Limb (tissue), 2 donors: ENCODE measurements at regions not wholly inside any gene's neighbourhood (a gene's known extent, or its start where the extent isn't known, plus 50 kb on each side); places are given as distances from the start of the nearest gene placed in this dataset.
"Not testable (repeated sequence)": the region's sequence is repeated elsewhere in the genome, so short reads cannot be mapped to it uniquely, and the experiment has no call there.

Experiments used
- DNase-seq, 2 donors: peaks; one replicate each; pipeline ENCODE4 v3.0.0-alpha.2; 2016; ENCODE audit errors: extremely low spot score in 2 of 2

DNA sequence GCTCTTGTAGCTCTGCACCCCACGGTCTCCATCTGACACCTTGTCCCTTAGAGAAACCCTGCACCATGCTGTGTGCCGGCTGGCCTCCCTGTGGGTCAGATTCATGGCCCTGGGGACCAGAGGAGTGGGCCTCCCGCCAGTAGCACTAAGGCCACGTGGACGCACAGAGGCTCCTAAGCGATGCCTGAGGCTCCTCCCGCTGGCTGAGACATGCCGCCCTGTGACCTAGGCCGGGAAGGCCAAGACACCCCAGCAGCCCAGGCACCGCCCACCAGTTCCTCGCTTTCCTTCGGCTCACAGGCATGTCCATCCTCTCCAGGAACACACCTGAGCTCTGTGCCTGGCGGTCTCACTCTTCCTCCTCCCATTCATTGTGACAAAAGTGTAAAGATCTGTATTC, 311.0 kb downstream of the THBS2 start:
- no peak for DNase-seq

DNA sequence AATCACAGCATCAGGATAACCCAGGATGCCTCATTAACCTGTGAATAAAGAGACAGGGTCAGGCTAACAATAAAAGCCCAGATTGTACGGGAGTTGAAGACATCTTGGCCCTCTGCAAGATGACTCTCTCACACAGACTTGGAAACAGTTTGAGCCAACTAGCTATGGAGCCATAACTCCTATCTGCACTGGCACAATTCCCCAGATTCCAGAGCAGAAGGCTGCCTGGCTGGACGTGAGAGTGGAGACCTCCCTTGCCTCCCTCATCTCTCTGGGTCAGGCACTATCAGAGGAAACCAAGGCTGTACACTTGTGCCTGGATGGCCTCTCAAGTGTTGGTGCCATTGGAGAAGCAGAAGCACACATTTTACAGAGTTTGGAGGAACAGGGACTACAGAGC, 312.6 kb downstream of the THBS2 start:
- no peak for DNase-seq

DNA sequence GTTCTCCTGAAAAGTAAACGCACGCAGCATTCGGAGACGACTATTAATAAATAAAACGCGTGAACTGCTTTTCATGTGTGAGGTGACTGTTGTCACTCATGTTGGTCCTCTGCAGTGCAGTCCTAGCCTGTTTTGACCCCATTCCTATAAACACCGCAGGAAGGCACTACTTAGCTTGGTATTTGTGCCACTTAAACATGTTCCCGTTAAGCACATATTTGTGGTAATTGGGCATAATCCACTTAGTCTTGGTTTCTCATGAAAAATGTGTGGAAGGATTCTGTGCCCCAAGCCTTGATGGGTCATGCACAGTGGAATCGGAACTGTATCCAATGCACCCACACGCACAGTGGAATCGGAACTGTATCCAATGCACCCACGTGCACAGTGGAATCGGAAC, 313.9 kb downstream of the THBS2 start:
- DNase-seq, result no peak

DNA sequence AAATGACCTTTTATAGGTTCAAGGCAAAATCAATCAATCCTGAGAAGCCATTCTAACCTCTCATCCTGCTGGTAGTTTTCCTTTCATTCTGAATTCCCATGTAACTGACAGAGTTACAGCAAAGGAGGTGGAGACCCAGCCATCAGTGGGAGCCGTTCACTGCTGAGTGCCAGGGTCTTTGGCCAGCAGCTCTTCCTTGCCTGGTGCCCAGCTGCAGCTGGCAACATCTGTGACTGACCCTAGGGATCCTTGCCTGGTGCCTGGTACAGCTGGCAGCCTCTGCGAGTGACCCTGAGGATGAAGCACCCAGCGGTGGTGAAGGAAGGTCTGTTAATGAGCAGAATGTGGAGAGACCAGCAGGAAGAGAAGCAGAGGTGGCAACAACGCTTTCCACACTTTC, 314.6 kb downstream of the THBS2 start:
- no peak for DNase-seq

DNA sequence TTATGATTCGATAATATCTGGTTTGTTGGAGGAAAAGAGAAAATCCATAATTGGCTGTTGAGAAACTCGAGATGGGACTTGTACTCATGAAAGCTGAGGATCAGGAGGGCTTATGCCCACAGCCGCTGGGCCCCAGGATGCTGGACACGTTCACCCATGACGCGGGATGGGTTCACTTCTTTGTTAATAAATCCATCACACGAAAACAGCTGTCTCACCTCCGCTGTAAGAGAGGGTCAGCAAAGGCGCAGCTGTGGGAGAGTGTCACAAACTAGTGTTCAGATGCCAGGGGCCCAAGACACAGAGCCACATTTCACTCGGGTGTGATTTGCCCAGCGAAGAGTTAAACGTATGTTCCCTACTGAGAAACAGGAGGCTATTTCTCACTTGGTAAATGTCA, 315.1 kb downstream of the THBS2 start:
- DNase-seq, result no peak

DNA sequence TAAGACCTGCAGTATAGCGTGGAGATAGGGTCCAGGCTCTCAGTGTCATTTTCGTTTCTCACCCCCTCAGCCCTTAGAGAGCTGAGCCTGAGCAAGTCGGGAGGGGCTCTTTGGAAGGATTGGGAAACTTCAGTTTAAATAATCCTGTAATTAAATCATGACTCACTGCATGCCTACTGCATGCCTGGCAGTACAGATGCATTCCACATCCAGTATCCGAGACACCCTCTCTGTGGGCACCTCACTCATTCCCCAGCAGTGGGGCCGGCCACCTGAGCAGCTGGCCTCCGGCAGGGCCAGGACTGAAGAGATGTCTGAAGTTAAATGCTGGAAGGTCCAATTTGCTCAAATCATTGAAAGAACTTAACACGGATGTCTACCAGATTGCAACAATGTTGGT, 316.6 kb downstream of the THBS2 start:
- DNase-seq, result no peak

DNA sequence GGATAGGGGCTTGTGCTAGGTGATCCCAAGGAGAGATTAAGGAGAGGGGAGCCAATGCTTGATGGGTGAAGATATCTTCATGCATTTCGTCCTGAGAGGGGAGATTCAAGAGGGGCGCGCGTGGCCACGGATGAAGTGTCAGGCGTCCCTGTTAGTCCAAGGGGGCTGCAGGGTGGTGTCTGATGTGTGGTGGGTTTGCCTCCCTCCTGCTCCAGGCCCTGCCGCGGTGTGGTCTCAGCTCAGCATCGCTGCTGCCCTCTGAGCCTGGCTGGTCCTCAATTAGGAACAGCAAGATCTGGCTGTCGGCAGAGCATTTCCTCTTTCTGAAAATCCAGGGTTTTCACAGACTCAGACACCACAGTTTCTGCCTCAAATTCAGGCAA, 318.0 kb downstream of the THBS2 start:
- DNase-seq, result no peak

DNA sequence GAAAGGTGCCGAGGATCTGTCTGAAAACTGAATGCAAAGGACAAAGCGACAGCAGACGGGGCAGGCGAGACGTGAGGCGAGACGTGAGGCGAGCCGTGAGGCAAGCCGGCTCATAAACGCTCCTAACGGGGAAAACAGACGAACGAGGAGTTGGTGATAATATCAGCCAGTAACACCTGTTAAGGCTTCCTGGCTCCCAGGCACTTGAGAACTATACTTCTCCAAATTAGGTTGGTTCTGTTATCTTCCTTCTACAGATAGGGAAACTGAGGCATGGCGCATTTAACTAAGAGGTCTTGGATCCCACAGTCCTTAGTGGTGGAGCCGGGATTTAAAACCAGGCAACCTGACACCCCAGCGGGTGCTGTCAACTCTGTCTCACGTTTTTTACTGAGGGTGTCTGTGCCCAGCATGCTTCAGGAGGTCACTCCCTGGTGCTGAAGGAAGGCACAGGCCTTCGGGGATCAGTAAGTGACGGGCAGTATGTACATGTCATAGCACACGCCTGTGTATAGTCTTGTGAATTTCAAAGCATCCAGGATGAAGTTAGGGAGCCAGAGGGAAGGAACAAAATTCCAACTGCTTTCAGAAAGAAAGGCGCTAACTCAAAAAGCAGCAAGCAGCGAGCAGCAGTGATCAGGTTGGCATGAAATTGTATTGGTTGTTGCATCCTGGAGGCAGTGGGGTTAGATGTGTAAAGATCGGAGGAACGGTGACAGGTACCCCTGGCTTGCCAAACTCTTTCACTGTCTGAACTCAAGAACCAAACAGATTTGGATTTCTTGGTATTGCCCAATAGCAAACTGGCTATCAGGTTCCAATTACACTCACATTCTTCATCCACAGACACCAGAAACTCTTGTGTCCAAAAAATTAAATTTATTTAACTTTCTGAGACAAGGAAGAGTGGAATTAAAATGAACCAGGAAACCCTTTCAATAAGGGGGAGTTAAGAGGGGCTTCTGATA, 318.7 kb downstream of the THBS2 start:
- DNase-seq, result no peak

DNA sequence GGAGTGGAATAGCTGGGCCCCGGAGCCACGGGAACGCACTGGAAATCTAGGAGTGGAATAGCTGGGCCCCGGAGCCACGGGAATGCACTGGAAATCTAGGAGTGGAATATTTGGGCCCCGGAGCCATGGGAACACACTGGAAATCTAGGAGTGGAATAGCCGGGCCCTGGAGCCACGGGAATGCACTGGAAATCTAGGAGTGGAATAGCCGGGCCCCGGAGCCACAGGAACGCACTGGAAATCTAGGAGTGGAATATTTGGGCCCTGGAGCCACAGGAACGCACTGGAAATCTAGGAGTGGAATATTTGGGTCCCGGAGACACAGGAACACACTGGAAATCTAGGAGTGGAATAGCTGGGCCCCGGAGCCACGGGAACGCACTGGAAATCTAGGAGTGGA, 321.5 kb downstream of the THBS2 start:
- DNase-seq, result not testable (repeated sequence)

DNA sequence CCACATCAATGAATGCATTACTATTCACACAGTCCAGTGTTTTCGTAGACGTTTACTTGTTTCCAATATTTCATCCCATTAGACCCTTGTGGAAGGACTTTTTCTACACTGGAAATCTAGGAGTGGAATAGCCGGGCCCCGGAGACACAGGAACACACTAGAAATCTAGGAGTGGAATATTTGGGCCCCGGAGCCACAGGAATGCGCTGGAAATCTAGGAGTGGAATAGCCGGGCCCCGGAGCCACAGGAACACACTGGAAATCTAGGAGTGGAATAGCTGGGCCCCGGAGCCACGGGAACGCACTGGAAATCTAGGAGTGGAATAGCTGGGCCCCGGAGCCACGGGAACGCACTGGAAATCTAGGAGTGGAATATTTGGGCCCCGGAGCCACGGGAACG, 322.6 kb downstream of the THBS2 start:
- DNase-seq, result not testable (repeated sequence)

DNA sequence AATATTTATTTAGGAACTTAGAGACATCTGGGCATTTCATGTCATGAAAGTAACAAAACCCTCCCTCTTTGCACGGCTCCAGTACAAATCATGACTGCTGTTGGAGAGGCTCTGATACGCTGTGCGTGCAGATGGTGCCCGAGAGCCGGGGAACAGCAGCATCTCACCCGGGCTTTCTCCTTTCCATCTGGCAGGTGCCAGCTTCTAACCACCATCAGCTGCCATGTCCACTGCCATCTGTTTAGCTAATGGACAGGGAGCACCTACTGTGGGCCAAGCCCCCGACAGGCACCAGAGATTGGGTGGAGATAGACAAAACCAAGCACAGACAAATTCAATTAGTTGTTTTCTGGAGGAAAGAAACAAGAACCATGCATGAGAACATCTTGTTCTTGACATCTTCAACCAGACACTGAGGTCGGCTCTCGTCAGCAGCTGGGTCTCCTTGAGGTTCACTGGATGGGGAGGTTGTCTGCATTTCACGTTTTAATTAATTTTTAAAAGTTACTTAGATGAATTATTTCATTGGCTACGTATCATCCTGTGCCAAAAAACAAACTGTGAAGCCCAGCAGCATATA, 323.7 kb downstream of the THBS2 start:
- DNase-seq, result no peak

DNA sequence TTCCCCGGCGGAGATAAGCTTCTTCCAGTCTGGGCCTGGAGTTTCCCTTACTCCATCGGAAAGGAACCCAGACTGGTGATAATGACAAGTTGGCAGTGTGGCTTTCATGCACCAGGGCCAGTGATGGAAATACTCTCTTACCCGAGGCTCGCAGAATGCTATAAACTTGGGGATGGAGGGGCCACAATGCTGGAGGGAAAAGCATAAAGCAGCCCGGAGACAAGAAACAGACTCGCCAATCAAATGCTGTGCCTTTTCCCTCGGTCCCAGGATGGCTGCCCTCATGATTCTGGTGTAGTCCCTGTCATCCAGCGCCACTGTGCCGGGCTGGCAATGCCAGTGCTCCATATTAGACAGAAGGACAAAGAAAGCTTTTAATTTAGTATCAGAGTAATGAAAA, 325.6 kb downstream of the THBS2 start:
- DNase-seq, result no peak

DNA sequence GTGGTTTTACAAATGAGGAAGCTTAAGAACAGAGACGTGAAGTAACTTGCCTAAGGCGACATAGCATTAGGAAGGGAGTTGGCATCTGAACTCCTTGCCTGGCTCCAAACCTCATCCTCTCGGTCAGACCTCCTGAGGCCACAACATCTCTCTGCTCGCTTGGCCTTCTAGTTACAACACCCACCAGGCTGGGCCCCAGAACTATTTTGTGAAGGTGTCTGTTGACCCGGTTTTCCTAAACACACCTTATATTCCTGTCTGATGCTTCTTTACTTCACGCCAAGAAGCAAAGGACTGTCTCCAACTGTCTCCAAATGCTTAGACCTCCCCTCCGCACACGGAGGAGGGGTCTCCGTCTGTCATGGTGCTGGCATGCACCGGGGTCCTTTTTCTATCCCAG, 326.6 kb downstream of the THBS2 start:
- no peak for DNase-seq

DNA sequence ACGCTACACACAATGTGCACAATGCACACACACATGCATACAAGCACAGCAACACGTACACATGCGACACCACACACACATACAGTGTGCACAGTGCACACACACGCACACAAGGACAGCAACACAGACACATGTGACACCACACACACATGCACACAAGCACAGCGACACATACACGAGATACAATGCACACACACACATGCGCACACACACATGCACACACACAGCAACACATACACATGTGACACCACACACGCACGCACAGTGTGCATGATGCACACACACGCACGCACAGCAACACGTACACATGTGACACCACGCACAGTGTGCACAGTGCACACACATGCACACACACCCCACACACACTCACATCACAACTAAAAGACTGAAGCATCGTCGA, 327.3 kb downstream of the THBS2 start:
- no peak for DNase-seq

DNA sequence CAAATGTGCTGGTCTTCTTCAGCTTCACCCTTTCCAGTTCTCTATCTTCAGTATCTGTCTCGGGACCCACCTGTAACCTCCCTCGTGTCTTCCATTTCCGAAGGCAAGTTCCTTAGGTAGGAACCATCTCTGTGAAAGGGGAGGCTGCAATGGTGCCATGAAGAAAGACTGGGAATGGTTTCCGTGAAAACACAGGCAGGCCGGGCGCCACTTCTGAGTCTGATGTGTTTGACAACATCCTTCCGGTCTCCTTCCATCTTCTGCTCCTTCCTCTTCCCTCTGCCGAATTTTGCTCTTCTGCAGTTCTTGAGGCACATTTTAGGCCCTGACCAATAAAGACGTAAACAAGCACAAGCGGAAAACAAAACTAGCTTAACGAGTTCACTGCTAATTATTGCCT, 328.0 kb downstream of the THBS2 start:
- DNase-seq, result no peak

DNA sequence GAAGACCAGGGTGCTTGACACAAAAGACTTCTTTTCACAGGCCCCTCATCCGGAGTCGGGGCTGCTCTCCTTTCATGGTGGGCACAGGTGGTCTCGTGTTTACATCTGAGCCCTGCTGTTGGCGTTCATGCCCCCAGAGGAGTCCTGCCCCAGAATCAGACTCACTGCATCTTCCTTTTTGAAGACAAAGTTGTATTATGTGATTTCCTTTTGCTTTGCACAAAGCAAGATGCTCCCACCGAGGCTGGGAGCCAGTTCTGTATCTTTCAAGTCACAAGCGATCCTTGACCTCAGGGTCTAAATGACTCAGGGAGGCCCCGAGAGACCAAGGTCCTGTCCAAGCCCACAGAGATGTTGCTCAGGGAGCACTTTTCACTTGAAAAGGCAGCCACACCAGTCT, 330.5 kb downstream of the THBS2 start:
- DNase-seq, result no peak

DNA sequence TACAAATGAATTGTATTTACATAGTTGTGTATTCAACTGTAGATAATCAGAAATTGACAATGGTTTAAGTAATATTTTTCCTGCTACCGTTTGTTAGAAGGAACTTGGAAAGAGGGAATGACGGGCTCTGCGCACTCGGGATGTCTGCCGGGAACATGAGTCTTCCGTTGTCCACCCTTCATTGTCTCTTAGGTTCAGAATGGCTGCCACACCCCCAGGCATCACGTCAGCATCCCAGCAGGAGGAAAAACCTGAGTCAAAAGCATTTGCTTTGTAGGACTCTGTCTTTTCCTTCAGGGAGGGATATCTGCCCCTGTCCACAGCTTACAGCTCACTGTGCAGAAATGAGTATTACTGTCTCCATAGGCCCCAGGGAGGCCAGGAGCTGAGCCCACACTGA, 331.2 kb downstream of the THBS2 start:
- no peak for DNase-seq

DNA sequence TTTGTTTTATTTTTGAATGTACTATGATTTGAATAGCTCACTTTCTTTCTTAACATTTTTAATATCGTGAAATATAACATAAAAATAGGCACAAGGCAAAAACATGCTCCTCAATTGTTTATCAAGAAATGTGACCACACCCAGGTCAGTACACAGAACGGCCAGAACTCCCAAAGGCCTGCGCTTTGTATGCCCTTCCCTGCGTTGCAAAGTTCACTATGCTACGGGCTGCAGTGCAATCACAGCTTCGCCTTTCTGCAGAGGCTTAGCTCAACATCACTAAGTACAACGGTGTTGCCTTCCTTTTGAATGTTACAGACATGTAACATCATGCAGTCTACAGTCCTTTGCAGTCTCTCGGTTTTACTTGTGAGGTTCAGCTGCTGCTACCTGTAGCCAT, 333.4 kb downstream of the THBS2 start:
- no peak for DNase-seq

DNA sequence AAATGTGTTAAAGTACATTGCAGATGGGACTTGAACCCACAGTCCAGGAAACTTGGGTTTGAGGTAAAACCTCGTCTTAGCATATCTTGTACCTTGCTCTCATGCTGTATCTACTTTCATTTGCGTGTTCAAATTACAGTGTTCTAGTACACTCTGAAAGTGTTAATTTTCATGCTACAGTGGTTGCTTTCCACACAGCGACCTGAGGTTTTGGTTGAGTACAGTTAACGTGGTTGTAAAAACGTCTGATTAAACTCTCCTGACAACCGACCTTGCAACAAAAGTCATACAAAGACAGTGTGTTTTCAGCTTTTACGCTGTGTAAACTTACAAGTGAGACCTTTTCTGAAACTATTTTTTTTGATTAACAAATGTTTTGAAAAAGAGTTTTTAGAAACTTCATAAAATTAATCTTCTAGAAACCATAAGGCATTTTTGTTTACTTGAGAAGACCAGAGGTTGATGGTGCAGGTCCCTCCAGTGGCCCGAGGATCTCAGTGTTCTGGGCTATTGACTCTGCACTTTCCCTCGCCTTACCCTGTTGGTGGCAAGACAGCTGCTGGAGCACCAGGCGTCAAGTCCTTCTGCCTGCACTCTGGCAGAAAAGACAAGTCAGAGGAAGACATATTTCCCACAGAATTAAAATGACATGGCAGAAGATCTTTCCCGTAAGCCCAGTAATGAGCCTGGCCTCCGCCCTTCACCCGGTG, 334.0 kb downstream of the THBS2 start:
- DNase-seq, result no peak

DNA sequence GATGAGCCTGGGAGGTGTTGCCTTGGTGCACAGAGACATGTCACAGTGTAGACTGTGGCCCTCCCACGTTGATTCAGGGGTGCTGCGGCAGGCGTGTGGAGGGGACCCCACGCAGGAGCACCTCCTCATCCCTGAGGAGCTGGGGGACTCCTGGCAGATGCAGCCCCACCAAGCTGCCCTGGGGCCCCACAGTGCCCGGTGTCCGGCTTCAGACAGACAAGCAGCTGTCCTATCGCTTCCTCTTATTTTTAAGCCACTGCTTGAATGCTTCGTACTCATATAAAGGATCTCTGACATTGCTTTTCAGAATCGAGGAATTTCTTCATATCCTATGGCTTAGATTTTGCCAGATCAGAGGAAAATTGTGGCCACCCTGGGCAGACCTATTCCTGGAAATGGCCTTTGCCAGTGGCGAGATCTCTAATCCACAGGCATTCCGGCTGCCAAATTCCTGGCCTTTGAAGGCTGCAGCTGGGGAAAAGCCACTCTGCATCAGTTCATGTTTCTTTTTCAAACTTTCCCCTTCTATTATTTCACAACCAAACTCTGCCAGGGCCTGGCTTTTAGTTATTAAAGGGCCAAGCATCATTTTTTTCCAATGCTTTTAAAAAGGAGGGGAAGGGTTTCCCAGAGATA, 337.0 kb downstream of the THBS2 start:
- DNase-seq, result peak; percentile 44 to 63

DNA sequence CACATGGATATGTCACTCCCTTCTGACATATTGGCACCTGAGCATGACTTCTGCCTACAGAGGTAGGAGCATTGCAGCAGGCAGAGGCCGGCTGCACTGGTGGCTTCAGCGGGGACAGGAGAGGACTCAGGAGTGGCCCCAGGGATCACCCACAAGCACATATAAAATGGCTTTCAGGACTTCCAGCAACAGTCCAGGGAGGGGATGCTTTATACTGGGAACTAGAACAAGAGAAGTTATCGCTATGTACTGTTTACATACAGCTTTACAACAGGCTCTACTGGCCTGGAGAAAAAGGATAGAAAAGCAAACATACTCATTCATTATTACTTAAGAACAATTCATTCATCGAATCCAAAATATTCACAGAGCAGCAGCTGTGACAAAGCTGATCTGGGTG, 337.8 kb downstream of the THBS2 start:
- DNase-seq, result no peak

DNA sequence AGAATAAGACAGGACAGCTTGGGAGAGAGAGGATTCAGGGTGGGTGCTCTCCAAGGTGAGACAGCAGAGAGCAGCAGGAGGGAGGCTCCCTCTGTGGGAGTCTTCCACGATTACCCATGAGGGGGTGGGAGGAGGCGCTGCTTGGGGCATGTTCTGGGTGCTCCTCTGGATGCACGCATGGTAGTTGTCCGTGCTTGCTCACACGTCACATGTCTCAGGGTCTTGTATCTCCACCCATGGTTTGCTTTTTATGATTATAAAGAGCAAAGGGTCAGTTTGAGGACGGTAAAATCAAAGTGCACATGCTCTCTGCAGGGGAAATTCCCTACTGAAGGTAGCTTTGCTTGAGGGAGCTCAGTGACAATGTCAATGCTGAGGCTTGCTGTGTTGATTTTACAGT, 338.4 kb downstream of the THBS2 start:
- no peak for DNase-seq
